T-cell (primary cell): ENCODE measurements at regions not wholly inside any gene's neighbourhood (a gene's known extent, or its start where the extent isn't known, plus 50 kb on each side); places are given as distances from the start of the nearest gene placed in this dataset.

Source experiments
- ATAC-seq, 4 experiments: fragments of 200-7000 bp in 3 of 4; fragments of 150-1000 bp in 1 of 4; cut with Tn5 transposase; replicated peaks in 1 of 4; 1 replicate in 3 of 4; 2 replicates in 1 of 4; pipeline ENCODE4 v1.10.0; 2021; ENCODE audit warnings: moderate library complexity in 3 of 4, mild to moderate bottlenecking in 2 of 4, moderate number of reproducible peaks in 1 of 4
- CTCF ChIA-PET, 2 donors: fragments of 300-600 bp; sonication (Branson Sonifier 250); formaldehyde crosslinking; loops; one replicate each; lab custom pipeline; 2022; ENCODE audit warnings: antibody characterized with exemption in 2 of 2; lab: Charles Lee
- POLR2A ChIA-PET, 2 donors: fragments of 300-600 bp; sonication (Branson Sonifier 250); formaldehyde crosslinking; loops; one replicate each; lab custom pipeline; 2022; ENCODE audit warnings: antibody characterized with exemption in 2 of 2; lab: Charles Lee
- DNase-seq, 35 experiments: peaks; one replicate each; pipeline versions ENCODE4 v3.0.0 to v3.0.0-alpha.2; 2013 to 2023
- H3K27ac ChIP-seq: one replicate; pipeline ENCODE4 v1.5.1; 2013; ENCODE audit warnings: low read length
- H3K27me3 ChIP-seq, 2 experiments: replicated peaks in 1 of 2; 1 replicate in 1 of 2; 2 replicates in 1 of 2; pipeline versions ENCODE4 v1.6.1 to v1.7.0; 2013; ENCODE audit warnings: low read length in 1 of 2, mixed read lengths in 1 of 2; ENCODE audit not compliant: control insufficient read depth in 2 of 2, insufficient read depth in 2 of 2; ENCODE audit errors: extremely low read depth in 1 of 2
- H3K36me3 ChIP-seq, 2 donors: 1 replicate in 1 of 2; 2 replicates in 1 of 2; pipeline versions ENCODE4 v1.6.1 to v1.7.0; 2013; ENCODE audit warnings: low read length in 1 of 2; ENCODE audit not compliant: control insufficient read depth in 2 of 2, insufficient read depth in 1 of 2; ENCODE audit errors: extremely low read depth in 1 of 2
- H3K4me1 ChIP-seq, 2 experiments: 1 replicate in 1 of 2; 2 replicates in 1 of 2; pipeline versions ENCODE4 v1.6.1 to v1.7.0; 2013; ENCODE audit warnings: low read length in 2 of 2, mixed read lengths in 1 of 2; ENCODE audit not compliant: insufficient read depth in 2 of 2, control insufficient read depth in 1 of 2; ENCODE audit errors: extremely low read depth in 1 of 2
- H3K4me3 ChIP-seq, 2 donors: 1 replicate in 1 of 2; 2 replicates in 1 of 2; pipeline versions ENCODE4 v1.5.1 to v1.7.0; 2013; ENCODE audit warnings: mild to moderate bottlenecking in 2 of 2, low read length in 1 of 2, moderate library complexity in 1 of 2; ENCODE audit not compliant: control insufficient read depth in 1 of 2; ENCODE audit errors: extremely low read depth in 1 of 2
- H3K9me3 ChIP-seq: 2 replicates; pipeline ENCODE4 v1.7.0; 2013
- H3K27ac Mint-ChIP-seq, 2 donors: one replicate each; pipeline ENCODE4 v1.8.0; 2020 to 2021; ENCODE audit warnings: mild to moderate bottlenecking in 2 of 2, mixed read lengths in 2 of 2
- H3K27me3 Mint-ChIP-seq, 2 donors: one replicate each; pipeline ENCODE4 v1.8.0; 2021 to 2022; ENCODE audit warnings: mixed read lengths in 2 of 2
- H3K36me3 Mint-ChIP-seq: one replicate; pipeline ENCODE4 v1.8.0; 2021; ENCODE audit warnings: mixed read lengths
- H3K4me1 Mint-ChIP-seq, 3 donors: one replicate each; pipeline ENCODE4 v1.8.0; 2020 to 2022; ENCODE audit warnings: mixed read lengths in 3 of 3, mild to moderate bottlenecking in 1 of 3
- H3K4me3 Mint-ChIP-seq, 3 donors: one replicate each; pipeline ENCODE4 v1.8.0; 2020 to 2022; ENCODE audit warnings: mild to moderate bottlenecking in 3 of 3, mixed read lengths in 3 of 3, moderate library complexity in 3 of 3
- H3K9me3 Mint-ChIP-seq, 3 donors: one replicate each; pipeline ENCODE4 v1.8.0; 2020 to 2022; ENCODE audit warnings: mixed read lengths in 3 of 3
- WGBS: methylation state at CpG from one replicate; pipeline ENCODE4 v1.1.5; 2013; ENCODE audit warnings: missing lambda C conversion rate; ENCODE audit not compliant: insufficient coverage; 5-methylcytosine and 5-hydroxymethylcytosine counted together

GRCh38 chr6:14713008-14713960 lies 532.6 kb upstream of the JARID2 start:
- H3K36me3 ChIP-seq = no peaks in the 10 kb centered on the region
- peaks cover 8 to 24% of the 10 kb centered on the region in 2 experiments for H3K4me1 ChIP-seq
- no peak for DNase-seq
- Mint-ChIP-seq H3K4me1 (peaks cover 17 to 22% (median 21%) of the 10 kb centered on the region in 3 donors), H3K36me3 (no peaks in the 10 kb centered on the region), H3K27me3 (no peaks in the 10 kb centered on the region), H3K9me3 (peaks cover 0 to 6% (median 5%) of the 10 kb centered on the region in 3 donors), H3K27ac (no peak overlapping the region), H3K4me3 (no peak overlapping the region)
- POLR2A ChIA-PET = no interaction called here
- no peaks in the 10 kb centered on the region for H3K9me3 ChIP-seq
- H3K27ac ChIP-seq = no peak overlapping the region
- ATAC-seq = no peak
- H3K4me3 ChIP-seq = no peak overlapping the region
- WGBS = 85% methylated on average over 7 of the region's 15 CpGs
- CTCF ChIA-PET = no interaction called here
- no peaks in the 10 kb centered on the region for H3K27me3 ChIP-seq

- POLR2A ChIA-PET = interaction anchor here in 1 of 2 donors (0.6 kb wide), 1 partner anchor 381 kb away, joined by 3 read pairs; no protein-coding TSS in a partner anchor
- Mint-ChIP-seq H3K9me3 (peaks cover 0 to 6% (median 5%) of the 10 kb centered on the region in 3 donors), H3K27me3 (no peaks in the 10 kb centered on the region), H3K36me3 (no peaks in the 10 kb centered on the region), H3K4me1 (peaks cover 17 to 23% (median 22%) of the 10 kb centered on the region in 3 donors), H3K4me3 (no peak overlapping the region), H3K27ac (no peak overlapping the region)
- no peaks in the 10 kb centered on the region for H3K27me3 ChIP-seq
- no peak for DNase-seq
- H3K4me3 ChIP-seq = no peak overlapping the region
- no peaks in the 10 kb centered on the region for H3K36me3 ChIP-seq
- ATAC-seq = no peak
- H3K27ac ChIP-seq = no peak overlapping the region
- CTCF ChIA-PET = interaction anchor here in 1 of 2 donors (0.6 kb wide), 1 partner anchor 1476 kb away, joined by 3 read pairs; no protein-coding TSS in a partner anchor
- 100% methylated on average over 1 of the region's 3 CpGs for WGBS
- H3K9me3 ChIP-seq = no peaks in the 10 kb centered on the region
- peaks cover 8 to 24% of the 10 kb centered on the region in 2 experiments for H3K4me1 ChIP-seq
Observed at GRCh38 chr6:14713966-14714631, 531.8 kb upstream of the JARID2 start.

GRCh38 chr6:14715076-14715475 lies 530.8 kb upstream of the JARID2 start:
- Histone ChIP-seq H3K36me3 (no peaks in the 10 kb centered on the region), H3K27me3 (no peaks in the 10 kb centered on the region), H3K9me3 (no peaks in the 10 kb centered on the region), H3K4me1 (peaks cover 8 to 24% of the 10 kb centered on the region in 2 experiments), H3K27ac (no peak overlapping the region), H3K4me3 (no peak overlapping the region)
- 87% methylated on average over 3 of the region's 5 CpGs for WGBS
- Mint-ChIP-seq H3K36me3 (no peaks in the 10 kb centered on the region), H3K27ac (no peak overlapping the region), H3K9me3 (peaks cover 0 to 5% (median 5%) of the 10 kb centered on the region in 3 donors), H3K4me3 (no peak overlapping the region), H3K4me1 (peaks cover 20 to 29% (median 28%) of the 10 kb centered on the region in 3 donors), H3K27me3 (no peaks in the 10 kb centered on the region)
- DNase-seq (no peak), ATAC-seq (no peak)
- ChIA-PET POLR2A (interaction anchor here (0.6 kb wide), 3 partner anchors 14 to 380 kb away, joined by 3 to 4 read pairs (median 3); no protein-coding TSS in a partner anchor), CTCF (interaction anchor here in 1 of 2 donors (0.6 kb wide), 1 partner anchor 56 kb away, joined by 6 read pairs; no protein-coding TSS in a partner anchor)

- Mint-ChIP-seq H3K4me1 (peaks cover 24 to 35% (median 32%) of the 10 kb centered on the region in 3 donors), H3K9me3 (peaks cover 0 to 5% (median 0%) of the 10 kb centered on the region in 3 donors), H3K27ac (peak overlapping the region in 1 of 2 donors; percentile 20), H3K4me3 (peak overlapping the region in 1 of 3 donors; percentile 41), H3K27me3 (no peaks in the 10 kb centered on the region), H3K36me3 (no peaks in the 10 kb centered on the region)
- CTCF ChIA-PET = interaction anchor here in 1 of 2 donors (0.6 kb wide), 1 partner anchor 1385 kb away, joined by 6 read pairs; no protein-coding TSS in a partner anchor
- ATAC-seq = peak in 1 of 4 experiments; percentile 7
- no peak overlapping the region for H3K27ac ChIP-seq
- H3K9me3 ChIP-seq = no peaks in the 10 kb centered on the region
- H3K4me1 ChIP-seq = peaks cover 18 to 24% of the 10 kb centered on the region in 2 experiments
- no peak for DNase-seq
- POLR2A ChIA-PET = interaction anchor here in 1 of 2 donors (0.5 kb wide), 1 partner anchor 754 kb away, joined by 4 read pairs; no protein-coding TSS in a partner anchor
- no peaks in the 10 kb centered on the region for H3K27me3 ChIP-seq
- H3K36me3 ChIP-seq = no peaks in the 10 kb centered on the region
- H3K4me3 ChIP-seq = peak overlapping the region in 1 of 2 donors; percentile 3
- 72% methylated on average over 3 of the region's 9 CpGs for WGBS
Observed at GRCh38 chr6:14716499-14717146, 529.2 kb upstream of the JARID2 start.

GRCh38 chr6:14717307-14717706 lies 528.6 kb upstream of the JARID2 start:
- H3K36me3 ChIP-seq = no peaks in the 10 kb centered on the region
- peak overlapping the region in 1 of 3 donors; percentile 41 for H3K4me3 Mint-ChIP-seq
- peaks cover 18 to 25% of the 10 kb centered on the region in 2 experiments for H3K4me1 ChIP-seq
- no peaks in the 10 kb centered on the region for H3K36me3 Mint-ChIP-seq
- H3K27me3 ChIP-seq = no peaks in the 10 kb centered on the region
- 57% methylated on average over 1 of the region's 3 CpGs for WGBS
- no peak overlapping the region for H3K4me3 ChIP-seq
- no peaks in the 10 kb centered on the region for H3K27me3 Mint-ChIP-seq
- H3K4me1 Mint-ChIP-seq = peaks cover 26 to 38% (median 33%) of the 10 kb centered on the region in 3 donors
- ATAC-seq (peak; percentile 72 to 98 (median 88)), DNase-seq (peak in 11 of 35 experiments; percentile 6 to 58 (median 27))
- H3K9me3 Mint-ChIP-seq = peaks cover 0 to 5% (median 0%) of the 10 kb centered on the region in 3 donors
- peak overlapping the region; percentile 2 to 11 for H3K27ac Mint-ChIP-seq
- ChIA-PET POLR2A (interaction anchor here in 1 of 2 donors (0.5 kb wide), 1 partner anchor 753 kb away, joined by 4 read pairs; no protein-coding TSS in a partner anchor), CTCF (interaction anchor here in 1 of 2 donors (0.9 kb wide), 1 partner anchor 17 kb away, joined by 3 read pairs; no protein-coding TSS in a partner anchor)
- peak overlapping the region; percentile 16 for H3K27ac ChIP-seq
- H3K9me3 ChIP-seq = no peaks in the 10 kb centered on the region
